HG02884 (cell line): ENCODE measurements at regions not wholly inside any gene's neighbourhood (a gene's known extent, or its start where the extent isn't known, plus 50 kb on each side); places are given as distances from the start of the nearest gene placed in this dataset.
"Not testable (repeated sequence)": the region's sequence is repeated elsewhere in the genome, so short reads cannot be mapped to it uniquely, and the experiment has no call there.

Experiments
- ATAC-seq: cut with Tn5 transposase; IDR thresholded peaks from one replicate; pipeline ENCODE4 v1.9.1; 2021; ENCODE audit warnings: mild to moderate bottlenecking, moderate library complexity; ENCODE audit not compliant: unreplicated experiment

GRCh38 chr12:73002504-73002903, 730.3 kb downstream of the TRHDE start:
- not testable (repeated sequence) for ATAC-seq

- not testable (repeated sequence) for ATAC-seq
Measured at GRCh38 chr12:73009138-73009834, 737.1 kb downstream of the TRHDE start.

GRCh38 chr12:73017981-73018380, 745.8 kb downstream of the TRHDE start:
- ATAC-seq: no peak

- ATAC-seq: no peak
Measured at GRCh38 chr12:73053893-73054292, 781.7 kb downstream of the TRHDE start.

- ATAC-seq: no peak
Measured at GRCh38 chr12:73057428-73057827, 785.3 kb downstream of the TRHDE start.

- no peak for ATAC-seq
Measured at GRCh38 chr12:73065913-73066312, 793.7 kb downstream of the TRHDE start.

- ATAC-seq: no peak
Measured at GRCh38 chr12:73067616-73068015, 795.4 kb downstream of the TRHDE start.

- ATAC-seq: no peak
Measured at GRCh38 chr12:73072214-73072613, 800.0 kb downstream of the TRHDE start.

DNA sequence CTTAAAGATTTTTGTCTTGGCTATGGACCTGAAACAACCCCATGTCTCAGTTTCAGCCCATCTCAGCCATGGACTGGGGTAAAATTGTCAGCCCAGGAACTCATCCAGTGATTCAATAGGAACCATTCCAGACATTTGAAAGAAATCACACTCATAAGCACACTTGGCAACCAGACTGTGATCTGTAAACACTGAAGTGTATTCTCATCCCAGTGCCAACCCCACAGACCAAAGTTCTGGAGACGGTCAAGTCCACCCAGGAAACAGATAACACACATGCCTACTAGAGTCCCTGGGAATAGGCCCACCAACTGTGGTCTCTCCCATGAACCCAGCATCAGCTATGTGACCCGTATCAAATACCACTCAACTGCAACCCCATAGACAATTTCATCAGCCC, 804.6 kb downstream of the TRHDE start:
- ATAC-seq: no peak

DNA sequence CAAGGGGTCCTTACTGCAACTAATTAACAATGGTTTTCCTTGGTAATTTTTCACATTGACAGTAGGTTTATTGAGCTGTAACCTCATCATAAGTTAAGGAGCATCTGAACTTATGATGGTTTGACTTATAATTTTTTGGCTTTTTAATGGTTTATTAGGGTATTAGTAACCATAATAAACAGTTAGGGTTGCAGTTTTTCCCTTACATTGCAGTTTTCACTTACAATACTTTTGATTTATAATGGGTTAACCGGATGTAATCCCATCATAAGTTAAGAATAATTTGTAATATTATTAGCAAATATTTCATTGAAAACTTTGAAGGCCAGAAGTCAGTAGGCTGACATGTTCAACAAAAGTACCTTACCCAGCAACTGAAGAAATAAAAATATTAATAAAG, 811.6 kb downstream of the TRHDE start:
- ATAC-seq: no peak

GRCh38 chr12:73106296-73106695, 834.1 kb downstream of the TRHDE start:
- ATAC-seq: no peak

GRCh38 chr12:73106896-73107295, 834.7 kb downstream of the TRHDE start:
- no peak for ATAC-seq

GRCh38 chr12:73110816-73111215, 838.6 kb downstream of the TRHDE start:
- no peak for ATAC-seq

DNA sequence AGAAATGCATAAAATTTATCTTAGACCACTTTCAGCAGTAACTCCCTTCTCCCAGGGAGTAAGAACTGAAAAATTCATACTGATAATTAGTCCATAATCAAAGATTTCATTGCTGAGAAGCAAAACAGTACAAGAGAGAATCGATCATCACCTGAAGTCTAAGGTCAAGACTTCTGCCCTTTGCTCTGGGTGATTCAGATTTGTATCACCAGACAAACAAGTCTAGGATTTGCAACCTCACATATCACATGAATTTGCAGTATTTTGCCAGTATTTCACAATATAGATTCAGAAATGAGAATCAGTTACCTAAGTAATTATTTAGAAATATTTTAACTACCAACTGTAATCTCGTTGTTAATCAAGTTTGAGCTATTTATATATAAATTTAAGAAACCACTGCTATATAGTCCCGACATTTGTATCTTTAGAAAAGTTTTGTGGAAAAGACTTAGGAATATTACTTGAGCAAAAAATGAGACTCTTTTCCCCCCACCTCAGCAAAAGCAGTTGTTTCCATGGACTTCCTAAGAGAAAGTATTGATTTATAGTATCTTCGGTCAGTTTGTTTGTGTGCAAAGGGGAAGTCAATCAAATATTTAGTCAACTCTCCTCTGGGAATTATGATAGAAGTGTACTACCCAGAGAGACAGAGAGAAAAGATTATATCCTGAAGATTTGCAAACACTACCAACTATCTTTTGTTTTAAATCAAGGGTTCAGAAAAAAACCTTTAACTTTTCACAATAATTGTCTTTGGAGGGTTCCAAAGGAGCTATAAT, 840.1 kb downstream of the TRHDE start:
- ATAC-seq: no peak

DNA sequence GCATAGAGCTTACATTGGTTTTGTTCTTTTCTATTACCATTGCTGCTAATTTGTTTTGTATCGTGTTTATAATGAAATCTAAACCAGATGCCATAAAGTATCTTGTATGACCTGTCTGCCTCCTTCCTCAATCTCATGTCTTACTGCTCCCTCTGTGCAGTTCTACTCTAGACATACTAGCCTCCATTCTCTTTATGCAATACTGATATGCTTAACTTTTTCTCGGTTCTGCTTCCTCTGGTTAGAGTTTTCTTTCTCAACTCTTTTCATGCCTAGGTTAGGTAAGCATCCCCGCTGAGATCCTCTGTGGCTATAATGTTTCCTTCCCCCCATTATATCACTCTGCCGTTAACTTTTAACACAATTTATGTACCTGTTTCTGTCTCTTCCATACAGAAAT, 852.3 kb downstream of the TRHDE start:
- ATAC-seq: no peak

DNA sequence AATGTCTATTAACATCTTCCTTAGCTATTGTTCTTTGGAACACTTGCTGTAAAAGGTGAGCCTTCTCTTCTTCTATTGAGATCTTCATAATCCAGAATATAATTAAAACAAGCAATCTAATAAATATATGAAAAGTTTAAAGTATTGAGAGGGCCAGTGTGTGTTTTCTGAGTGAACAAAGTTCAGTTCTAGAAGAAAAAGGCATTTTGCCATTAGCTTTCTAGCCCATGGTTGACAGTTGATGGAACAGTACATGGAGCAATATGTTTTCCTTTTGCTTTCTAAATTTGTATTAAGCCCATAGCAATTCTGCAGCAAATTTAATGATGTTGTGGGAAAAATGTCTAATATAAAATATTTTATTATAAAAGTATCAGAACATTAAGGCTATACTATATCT, 853.0 kb downstream of the TRHDE start:
- no peak for ATAC-seq

DNA sequence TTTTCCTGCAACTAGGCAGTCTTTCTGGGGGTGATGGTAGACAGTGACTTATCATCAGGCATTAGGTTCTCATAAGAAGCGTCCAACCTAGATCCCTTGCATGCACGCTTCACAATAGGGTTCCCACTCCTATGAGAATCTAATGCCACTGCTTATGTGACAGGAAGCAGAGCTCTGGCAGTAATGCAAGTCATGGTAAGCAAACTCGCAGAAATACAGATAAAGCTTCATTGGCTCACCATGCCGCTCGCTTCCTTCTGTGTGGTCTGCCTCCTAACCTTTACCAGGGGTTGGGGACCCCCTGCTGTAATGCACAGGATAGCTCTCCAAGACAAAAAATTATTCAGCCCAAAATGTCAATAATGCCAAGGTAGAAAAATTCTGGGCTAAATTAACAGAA, 864.2 kb downstream of the TRHDE start:
- ATAC-seq: no peak

DNA sequence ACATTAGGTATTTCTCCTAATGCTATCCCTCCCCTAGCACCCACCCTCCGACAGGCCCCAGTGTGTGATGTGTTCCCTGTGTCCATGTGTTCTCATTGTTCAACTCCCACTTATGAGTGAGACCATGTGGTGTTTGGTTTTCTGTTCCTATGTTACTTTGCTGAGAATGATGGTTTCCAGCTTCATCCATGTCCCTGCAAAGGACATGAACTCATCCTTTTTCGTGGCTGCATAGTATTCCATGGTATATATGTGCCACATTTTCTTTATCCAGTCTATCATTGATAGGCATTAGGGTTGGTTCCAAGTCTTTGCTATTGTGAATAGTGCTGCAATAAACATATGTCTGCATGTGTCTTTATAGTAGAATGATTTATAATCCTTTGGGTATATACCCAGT, 867.5 kb downstream of the TRHDE start:
- ATAC-seq: not testable (repeated sequence)

DNA sequence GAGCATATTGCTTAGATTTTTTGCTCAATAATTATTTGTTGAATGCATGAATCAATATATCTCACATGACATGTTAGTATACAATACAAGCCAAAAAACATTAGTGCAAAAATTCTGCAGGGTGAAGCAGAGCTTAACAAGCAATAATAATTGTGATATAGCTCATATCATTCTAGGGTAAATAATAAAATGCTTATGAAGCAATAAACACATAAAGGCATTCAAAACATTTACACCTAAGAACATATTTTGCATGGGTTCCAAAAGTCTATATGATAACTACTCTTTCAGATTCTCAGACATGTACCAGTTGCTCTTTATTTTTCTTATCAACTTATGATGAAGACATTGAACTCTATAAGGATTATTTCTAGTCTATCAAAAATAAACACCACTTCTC, 886.2 kb downstream of the TRHDE start:
- ATAC-seq: no peak

GRCh38 chr12:73159954-73160353, 887.8 kb downstream of the TRHDE start:
- no peak for ATAC-seq

DNA sequence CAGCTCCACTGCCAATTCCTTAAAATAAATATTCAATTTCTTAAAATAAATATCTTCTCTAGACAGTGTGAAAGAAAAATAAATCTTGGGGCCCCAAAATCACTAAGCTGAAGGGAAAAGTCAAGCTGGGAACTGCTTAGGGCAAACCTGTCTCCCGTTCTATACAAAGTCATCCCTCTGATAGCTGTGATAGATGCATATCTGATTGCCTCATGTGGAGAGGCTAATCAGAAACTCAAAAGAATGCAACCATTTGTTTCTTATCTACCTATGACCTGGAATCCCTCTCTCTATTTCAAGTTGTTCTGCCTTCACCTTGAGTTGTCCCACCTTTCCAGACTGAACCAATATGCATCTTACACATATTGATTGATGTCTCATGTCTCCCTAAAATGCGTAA, 889.8 kb downstream of the TRHDE start:
- ATAC-seq: no peak

- ATAC-seq: no peak
Measured at GRCh38 chr12:73180734-73181133, 908.6 kb downstream of the TRHDE start.
